HL-60 (cell line): ENCODE measurements at regions not wholly inside any gene's neighbourhood (a gene's known extent, or its start where the extent isn't known, plus 50 kb on each side); places are given as distances from the start of the nearest gene placed in this dataset.

Experiments
- CTCF ChIP-seq: IDR thresholded peaks from one replicate; pipeline ENCODE4 v1.5.1; 2011; ENCODE audit warnings: low read length, control low read depth, inconsistent platforms; ENCODE audit not compliant: insufficient read depth
- GABPA ChIP-seq: IDR thresholded peaks from 2 replicates; pipeline ENCODE4 v1.6.1; 2012; ENCODE audit warnings: low read depth
- POLR2AphosphoS5 ChIP-seq: IDR thresholded peaks from 2 replicates; pipeline ENCODE4 v1.6.1; 2012; ENCODE audit warnings: low read depth

GRCh38 chr6:104603108-104603745 is 256.5 kb downstream of the HACE1 start:
- no peak for TF ChIP-seq CTCF
- TF ChIP-seq GABPA, result no peak
- TF ChIP-seq POLR2AphosphoS5, result no peak
